HTR-8/SVneo (cell line): ENCODE measurements at regions not wholly inside any gene's neighbourhood (a gene's known extent, or its start where the extent isn't known, plus 50 kb on each side); places are given as distances from the start of the nearest gene placed in this dataset.

ENCODE experiments used
- DNase-seq: peaks from one replicate; pipeline ENCODE4 v3.0.0; 2011; ENCODE audit warnings: low spot score, mixed read lengths; ENCODE audit not compliant: insufficient read length
- FAIRE-seq: peaks from 2 replicates; lab custom pipeline; 2011; peaks lifted over from hg19 to GRCh38; lab: Jason Lieb, UNC

DNA sequence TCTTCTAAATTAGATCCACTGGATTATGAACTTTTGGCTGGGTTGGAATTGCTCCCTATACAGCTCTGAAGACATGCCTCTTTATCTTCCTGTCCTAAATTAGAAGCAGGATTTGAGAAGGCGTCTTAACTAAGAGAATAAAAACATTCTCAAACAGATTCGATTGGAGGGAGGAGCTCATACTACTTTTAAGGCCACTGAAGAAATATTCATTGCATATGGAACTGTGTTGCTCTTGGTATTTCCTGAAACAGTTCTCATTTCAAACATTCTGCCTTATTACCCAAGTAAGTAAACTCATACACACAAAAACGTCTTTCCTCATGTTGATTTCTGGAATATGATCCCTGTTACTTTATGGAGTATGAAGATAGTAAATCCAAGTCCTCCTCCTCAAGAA, 519.7 kb upstream of the CDH4 start:
- FAIRE-seq: no peak
- DNase-seq: no peak

DNA sequence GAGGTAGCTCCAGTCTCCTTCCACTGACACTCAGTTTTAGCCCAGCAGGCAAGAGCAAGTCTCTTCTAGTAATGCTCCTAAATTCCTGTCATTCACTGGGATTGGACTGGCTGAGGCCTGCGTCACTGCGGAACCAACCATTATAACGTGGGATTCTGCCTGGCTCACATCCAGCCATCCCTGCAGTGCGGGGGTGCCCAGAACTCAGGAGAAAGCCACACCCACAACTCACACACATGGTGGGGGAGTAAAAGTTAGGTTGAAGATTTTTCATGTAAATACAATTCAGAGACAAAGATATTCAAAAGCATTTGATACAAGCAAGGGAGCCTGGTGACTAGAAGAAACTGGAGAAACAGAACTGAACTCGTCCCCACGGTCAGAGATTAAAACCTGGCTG, 504.0 kb upstream of the CDH4 start:
- FAIRE-seq (no peak), DNase-seq (no peak)

- DNase-seq (no peak), FAIRE-seq (peak; percentile 80)
Measured at GRCh38 chr20:60749804-60750602, 502.1 kb upstream of the CDH4 start.

DNA sequence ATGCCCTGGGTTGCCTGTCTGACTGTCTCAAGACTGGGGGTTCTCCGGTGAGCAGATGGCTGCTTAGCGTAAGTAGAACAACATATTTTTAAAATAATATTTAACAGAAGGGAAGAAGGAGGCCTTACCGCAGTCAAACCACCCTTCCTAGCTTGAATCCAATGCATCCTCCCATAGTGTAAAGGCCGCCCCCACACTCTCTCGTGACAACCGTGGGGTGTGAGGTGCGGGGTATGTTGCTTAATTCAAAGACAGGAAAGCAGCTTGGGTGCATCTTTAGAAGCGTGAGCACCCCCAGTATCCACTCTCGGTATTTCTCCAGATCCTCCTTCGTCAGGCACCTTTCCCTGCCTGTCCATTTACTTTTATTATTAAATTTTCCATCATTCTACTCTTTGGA, 501.2 kb upstream of the CDH4 start:
- no peak for FAIRE-seq

DNA sequence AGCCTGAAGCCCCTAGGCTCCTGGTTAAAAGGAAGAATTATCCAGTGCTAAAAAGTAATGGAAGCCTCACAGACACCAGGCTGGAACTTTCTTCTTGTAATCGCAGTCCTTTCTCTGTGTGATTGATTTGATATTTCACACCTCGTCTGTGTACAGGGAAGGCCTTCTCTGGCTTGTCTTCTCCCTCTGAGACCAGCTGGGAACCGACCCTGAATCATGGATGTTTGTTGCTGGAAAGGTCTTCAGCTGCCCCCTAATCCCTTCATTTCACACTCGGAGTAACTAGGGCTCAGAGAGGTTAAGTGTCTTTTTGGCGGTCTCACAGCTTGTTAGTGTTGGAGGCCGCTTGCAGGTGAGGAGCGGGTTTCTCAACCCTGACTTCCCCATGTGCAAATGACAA, 500.2 kb upstream of the CDH4 start:
- DNase-seq (no peak), FAIRE-seq (no peak)

More for the DNA sequence above, 501.2 kb upstream of the CDH4 start:
- no peak for DNase-seq

DNA sequence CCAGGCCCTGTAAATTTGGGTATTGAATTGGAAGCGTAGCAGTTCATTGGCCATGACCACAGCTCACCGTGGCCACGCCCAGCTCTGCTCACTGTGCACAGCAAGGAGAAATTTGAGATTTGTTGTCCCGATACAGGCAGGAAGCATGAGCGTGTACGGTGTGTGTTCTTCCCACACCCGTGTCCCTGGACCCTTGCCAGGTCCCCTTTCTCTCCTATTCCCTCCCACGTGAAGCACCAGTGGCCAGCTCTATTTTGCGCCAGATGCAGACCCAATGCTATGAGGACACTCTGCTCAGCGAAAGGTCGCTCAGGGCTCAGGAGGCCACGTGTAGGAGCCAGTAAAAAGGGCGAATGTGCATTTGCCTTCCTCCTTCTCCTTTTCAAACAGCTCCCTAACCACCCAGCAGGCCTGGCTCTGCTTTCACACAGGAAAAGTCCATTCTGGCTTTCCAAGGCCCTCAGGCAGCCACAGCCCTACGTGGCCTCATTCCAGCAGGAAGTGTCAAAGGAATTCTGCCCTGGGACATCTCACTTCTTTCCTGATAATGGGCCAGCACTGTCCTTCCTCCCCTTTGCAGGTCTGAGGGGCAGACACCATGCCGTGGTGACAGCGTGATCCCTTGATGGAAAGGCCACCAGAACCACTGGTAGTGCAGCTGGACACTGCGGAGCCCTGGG, 499.2 kb upstream of the CDH4 start:
- peak; percentile 84 for FAIRE-seq

DNA sequence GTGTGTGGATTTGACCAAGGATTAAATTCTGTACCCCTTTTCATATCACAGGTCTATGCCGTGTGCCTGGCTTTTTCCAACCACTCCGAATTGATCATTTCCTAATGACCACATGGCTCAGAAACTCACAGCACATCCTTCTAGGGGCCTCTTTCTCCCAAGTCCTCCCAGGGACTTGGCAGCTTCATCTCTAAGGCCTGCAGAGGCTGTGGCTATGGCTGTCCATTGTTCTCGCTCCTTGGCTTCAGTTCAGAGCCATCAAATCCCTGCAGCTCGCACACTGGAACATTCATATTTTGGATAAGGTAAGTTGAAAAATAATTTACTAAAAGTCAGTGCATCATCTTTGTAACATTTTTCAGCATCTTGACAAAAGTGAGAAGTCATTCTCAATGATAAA, 497.2 kb upstream of the CDH4 start:
- FAIRE-seq (no peak), DNase-seq (no peak)

More for the DNA sequence above, 499.2 kb upstream of the CDH4 start:
- no peak for DNase-seq

GRCh38 chr20:60759651-60760050, 492.4 kb upstream of the CDH4 start:
- DNase-seq: no peak
- no peak for FAIRE-seq

DNA sequence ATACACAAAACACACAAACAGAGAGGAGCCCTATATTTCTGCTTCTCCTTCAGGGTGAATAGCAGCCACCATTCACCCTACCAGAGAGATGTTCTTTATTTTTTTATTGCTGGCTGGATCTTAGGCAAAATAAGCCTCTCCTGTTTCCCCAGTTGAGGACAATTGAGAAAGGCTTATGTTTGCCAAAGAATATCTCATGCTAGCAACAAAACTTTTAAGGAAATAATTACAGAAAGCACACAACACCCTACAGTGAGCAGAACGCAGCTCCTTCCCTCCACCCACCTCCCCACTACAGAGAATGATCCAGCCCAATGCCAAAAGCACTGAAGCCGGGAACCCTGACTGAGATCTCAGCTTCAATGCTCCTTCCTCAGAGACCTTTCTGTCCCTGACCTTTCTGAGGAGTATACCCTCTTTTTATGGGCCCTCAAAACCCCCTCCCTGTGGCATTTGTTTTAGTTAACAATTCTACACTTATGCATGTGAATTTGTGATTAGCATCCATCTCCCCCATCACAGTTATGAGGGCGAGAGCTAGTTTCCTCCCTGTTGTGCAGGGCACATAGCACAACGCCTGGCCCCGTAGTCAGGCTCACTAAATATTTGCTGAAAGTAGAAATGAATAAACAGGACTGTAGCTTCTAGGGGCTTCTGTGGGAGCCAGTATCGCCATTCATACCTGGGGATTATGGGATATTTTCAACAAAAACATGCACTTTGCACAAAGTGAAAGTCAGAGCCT, 491.6 kb upstream of the CDH4 start:
- FAIRE-seq (peak; percentile 9), DNase-seq (no peak)

DNA sequence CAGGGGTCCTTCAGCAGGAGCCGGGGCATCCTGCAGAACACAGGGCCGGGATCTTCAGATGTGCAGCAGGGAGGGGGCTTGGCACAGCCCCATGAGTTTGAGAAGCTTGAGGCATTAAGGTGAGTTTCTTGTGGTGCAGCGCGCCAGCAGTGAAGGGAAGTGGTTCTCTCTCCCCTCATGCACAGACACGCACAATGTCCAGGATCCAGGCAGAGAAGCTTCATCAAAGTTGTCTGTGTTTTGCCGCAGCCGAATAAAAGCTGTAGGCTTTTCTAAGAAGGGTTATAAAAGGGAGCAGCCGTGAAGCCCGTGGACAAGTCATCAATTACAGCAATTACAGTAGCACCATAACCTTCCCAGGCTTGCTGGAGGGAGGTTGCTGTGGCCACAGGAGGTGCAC, 491.0 kb upstream of the CDH4 start:
- no peak for DNase-seq

DNA sequence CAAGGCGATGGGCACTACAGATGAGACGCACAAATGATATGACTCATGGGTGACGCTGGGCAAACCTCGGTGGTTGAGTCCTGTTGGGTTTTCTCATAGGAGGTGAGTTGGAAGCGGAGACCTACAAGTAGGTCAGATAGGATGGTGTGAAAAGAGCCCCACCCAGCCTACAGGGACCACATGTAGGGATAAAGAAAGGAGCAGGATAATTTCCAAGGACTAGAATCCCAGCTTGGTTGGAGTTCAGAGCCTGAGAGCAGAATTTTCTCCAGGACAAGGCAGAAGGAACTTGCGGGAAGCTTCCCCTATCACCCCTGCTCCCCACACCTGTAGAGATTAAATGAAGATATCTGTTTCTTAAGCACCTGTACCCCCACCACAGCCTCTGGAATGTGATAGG, 489.7 kb upstream of the CDH4 start:
- DNase-seq (no peak), FAIRE-seq (no peak)

More for the DNA sequence above, 491.0 kb upstream of the CDH4 start:
- FAIRE-seq: no peak

DNA sequence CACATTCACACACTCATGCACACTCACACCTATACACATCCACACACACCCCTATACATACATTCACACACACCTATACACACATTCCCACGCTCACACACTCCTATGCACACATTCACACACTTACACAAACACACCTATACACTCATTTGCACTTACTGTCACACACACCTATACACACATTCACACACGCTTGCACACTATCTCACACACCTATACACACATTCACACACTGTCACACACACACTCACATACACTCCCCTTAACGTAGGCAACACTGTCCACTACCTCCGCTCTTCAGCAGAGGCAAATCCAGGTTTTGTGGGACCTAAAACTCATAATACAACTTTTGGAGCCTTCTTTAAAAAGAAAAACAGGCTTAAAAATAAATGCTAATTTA, 487.7 kb upstream of the CDH4 start:
- FAIRE-seq (peak; percentile 98), DNase-seq (no peak)

GRCh38 chr20:60764771-60765170, 487.3 kb upstream of the CDH4 start:
- no peak for FAIRE-seq
- no peak for DNase-seq

GRCh38 chr20:60765821-60766403, 486.1 kb upstream of the CDH4 start:
- FAIRE-seq (peak; percentile 90), DNase-seq (no peak)

DNA sequence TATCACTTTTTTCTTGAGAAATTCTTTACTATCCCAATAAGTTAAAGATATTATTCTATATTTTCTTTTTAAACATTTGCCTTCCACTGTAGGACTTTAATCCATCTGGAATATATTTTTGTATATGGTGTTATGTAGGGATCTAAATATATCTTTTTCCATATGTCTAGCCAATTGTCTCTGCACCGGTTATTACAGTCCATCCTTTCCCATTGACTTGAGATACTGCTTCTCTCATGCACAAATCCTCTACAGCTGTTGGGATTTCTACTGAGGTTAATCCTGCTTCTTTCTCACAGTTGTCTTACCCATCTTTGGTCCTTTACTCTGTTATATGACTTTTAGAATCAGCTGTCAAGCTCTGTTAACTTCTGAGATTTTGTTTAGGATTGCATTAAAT, 483.8 kb upstream of the CDH4 start:
- DNase-seq: no peak
- no peak for FAIRE-seq

- FAIRE-seq: peak; percentile 80
- no peak for DNase-seq
Measured at GRCh38 chr20:60780388-60781025, 471.6 kb upstream of the CDH4 start.

GRCh38 chr20:60782959-60783625, 469.0 kb upstream of the CDH4 start:
- FAIRE-seq: peak; percentile 98

DNA sequence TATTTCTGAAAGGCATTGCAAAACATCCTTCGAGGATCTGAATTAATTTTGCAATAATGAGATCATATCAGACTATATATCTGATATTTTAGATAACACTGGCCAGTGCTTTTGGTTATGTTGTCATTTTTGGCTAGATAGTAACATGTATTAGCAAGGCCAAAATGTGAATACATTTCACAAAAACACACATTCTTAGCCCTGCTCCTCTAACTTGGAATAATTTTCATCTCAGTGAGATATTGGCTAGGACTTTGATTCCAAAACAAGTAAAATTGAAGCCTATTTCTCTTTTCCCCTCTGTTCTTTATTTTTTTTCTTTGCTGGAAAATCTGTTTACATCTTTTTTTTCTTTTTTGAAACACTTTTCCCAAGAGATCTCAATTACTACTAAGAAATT, 466.8 kb upstream of the CDH4 start:
- FAIRE-seq (peak; percentile 23), DNase-seq (no peak)

More at GRCh38 chr20:60782959-60783625, 469.0 kb upstream of the CDH4 start:
- DNase-seq: no peak

- FAIRE-seq: no peak
- no peak for DNase-seq
Measured at GRCh38 chr20:60785785-60786184, 466.3 kb upstream of the CDH4 start.
